ENCODE measurements at regions not wholly inside any gene's neighbourhood (a gene's known extent, or its start where the extent isn't known, plus 50 kb on each side); places are given as distances from the start of the nearest gene placed in this dataset.

DNA sequence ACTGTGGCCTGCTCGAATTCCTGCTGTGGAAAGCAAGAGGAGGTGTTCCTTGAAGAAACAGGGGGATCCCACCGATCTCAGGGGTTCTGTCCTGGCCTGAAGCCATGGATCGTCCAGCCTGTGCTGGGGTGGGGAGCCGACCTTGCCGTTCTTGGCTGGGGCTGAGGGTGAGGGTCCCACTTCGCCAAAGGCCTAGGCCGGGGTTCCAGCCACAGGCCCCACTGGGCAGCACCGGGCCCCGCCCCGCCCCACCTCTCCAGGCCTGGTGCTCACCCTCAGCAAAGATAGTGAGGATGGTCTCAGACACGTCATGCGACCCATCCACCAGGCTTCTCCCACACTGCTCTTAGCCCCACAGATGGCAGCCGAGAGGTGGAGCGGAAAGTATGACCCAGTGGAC is 51.4 kb upstream of the ZNF716 start:
- no peak overlapping the region for H3K27ac ChIP-seq
- H3K9me3 ChIP-seq (ENCODE audit: severe bottlenecking): peaks cover 3% of the 10 kb centered on the region

DNA sequence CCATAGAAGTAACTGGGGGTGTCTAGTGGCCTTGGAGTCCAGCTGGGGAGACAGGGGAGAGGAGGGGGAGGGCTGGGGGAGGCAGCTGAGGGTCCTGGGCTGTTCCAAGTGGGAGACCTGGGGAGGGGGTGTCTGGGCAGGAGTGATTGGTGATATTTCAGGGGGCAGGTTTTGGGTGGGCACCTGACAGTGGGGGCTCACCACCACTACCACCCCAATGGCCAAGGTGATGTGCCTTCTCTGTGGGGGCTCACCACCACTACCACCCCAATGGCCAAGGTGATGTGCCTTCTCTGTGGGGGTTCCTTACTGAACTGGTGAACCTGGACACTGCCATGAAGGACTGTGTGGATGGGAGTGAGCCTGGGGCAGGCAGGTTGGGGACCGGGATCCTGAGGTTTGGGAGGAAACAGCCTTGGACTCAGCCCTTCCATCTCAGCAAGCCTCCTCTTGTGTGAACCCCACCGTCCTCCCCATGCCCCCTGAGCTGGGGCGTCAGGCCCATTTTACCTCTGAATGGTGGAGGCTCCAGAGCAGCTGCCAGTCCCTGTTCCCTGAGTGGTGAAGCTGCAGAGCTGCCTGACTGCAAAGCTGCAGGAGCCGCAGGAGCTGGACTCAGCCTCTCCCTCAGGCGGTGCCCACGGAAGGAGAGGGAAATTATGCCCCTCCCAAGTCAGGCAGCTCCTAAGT is 50.6 kb upstream of the ZNF716 start:
- DNase-seq: no peak
- no peak overlapping the region for H3K27ac ChIP-seq
- no peaks in the 10 kb centered on the region for H3K36me3 ChIP-seq
- H3K4me3 ChIP-seq (ENCODE audit: low read depth, low read length): no peak overlapping the region
- peaks cover 4% of the 10 kb centered on the region for H3K27me3 ChIP-seq (ENCODE audit: insufficient read depth, low read depth, severe bottlenecking)
- peaks cover 4% of the 10 kb centered on the region for H3K9me3 ChIP-seq (ENCODE audit: severe bottlenecking)
- TF ChIP-seq, protein P1, sequence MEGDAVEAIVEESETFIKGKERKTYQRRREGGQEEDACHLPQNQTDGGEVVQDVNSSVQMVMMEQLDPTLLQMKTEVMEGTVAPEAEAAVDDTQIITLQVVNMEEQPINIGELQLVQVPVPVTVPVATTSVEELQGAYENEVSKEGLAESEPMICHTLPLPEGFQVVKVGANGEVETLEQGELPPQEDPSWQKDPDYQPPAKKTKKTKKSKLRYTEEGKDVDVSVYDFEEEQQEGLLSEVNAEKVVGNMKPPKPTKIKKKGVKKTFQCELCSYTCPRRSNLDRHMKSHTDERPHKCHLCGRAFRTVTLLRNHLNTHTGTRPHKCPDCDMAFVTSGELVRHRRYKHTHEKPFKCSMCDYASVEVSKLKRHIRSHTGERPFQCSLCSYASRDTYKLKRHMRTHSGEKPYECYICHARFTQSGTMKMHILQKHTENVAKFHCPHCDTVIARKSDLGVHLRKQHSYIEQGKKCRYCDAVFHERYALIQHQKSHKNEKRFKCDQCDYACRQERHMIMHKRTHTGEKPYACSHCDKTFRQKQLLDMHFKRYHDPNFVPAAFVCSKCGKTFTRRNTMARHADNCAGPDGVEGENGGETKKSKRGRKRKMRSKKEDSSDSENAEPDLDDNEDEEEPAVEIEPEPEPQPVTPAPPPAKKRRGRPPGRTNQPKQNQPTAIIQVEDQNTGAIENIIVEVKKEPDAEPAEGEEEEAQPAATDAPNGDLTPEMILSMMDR (IDR thresholded peaks at IDR 0.05; ENCODE audit: low read depth, low read length): no peak

More for the DNA sequence above, 51.4 kb upstream of the ZNF716 start:
- TF ChIP-seq, protein P1 (IDR thresholded peaks at IDR 0.05; ENCODE audit: low read depth, low read length): no peak
- Histone ChIP-seq H3K27me3 (ENCODE audit: insufficient read depth, low read depth, severe bottlenecking) (no peaks in the 10 kb centered on the region), H3K36me3 (no peaks in the 10 kb centered on the region), H3K4me3 (ENCODE audit: low read depth, low read length) (no peak overlapping the region)
- no peak for DNase-seq

DNA sequence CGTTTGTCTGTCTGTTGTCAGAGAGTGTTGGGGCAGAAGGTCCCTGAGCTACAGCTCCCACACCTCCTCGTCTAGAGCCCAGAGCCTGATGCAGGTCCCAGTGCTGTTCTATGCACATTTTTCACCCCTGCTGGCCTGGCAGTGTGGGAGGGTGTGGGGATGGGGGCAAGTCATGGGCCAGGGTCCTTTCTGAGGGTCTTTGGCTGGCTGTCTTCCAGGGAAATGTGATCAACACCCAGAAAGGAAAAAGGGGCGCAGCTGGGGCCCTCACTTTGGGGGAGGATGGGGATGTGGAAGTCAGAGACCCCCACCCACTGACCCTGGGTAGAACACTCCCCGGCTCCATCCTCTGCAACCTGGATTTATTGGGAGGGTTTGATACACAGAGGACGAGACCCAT is 50.0 kb upstream of the ZNF716 start:
- no peak for DNase-seq
- Histone ChIP-seq H3K27ac (no peak overlapping the region), H3K27me3 (ENCODE audit: insufficient read depth, low read depth, severe bottlenecking) (peaks cover 4% of the 10 kb centered on the region), H3K9me3 (ENCODE audit: severe bottlenecking) (peaks cover 4% of the 10 kb centered on the region), H3K36me3 (no peaks in the 10 kb centered on the region), H3K4me3 (ENCODE audit: low read depth, low read length) (no peak overlapping the region)
- TF ChIP-seq, protein P1 (IDR thresholded peaks at IDR 0.05; ENCODE audit: low read depth, low read length): no peak

All from WERI-Rb-1 (cell line).